Trophoblast cell (in vitro differentiated cells and primary cell): ENCODE measurements at regions not wholly inside any gene's neighbourhood (a gene's known extent, or its start where the extent isn't known, plus 50 kb on each side); places are given as distances from the start of the nearest gene placed in this dataset.

Experiments used
- DNase-seq, 2 donors: peaks; one replicate each; pipeline ENCODE4 v3.0.0-alpha.2; 2016
- H2AFZ ChIP-seq: 2 replicates; pipeline ENCODE4 v1.6.1; 2013; ENCODE audit warnings: low read length, moderate library complexity, mild to moderate bottlenecking; ENCODE audit not compliant: insufficient read depth, poor library complexity
- H2AK5ac ChIP-seq: 2 replicates; pipeline ENCODE4 v1.6.1; 2013; ENCODE audit warnings: mild to moderate bottlenecking, low read length
- H2BK120ac ChIP-seq: 2 replicates; pipeline ENCODE4 v1.6.1; 2013; ENCODE audit warnings: low read length, mild to moderate bottlenecking, moderate library complexity; ENCODE audit not compliant: insufficient read depth, poor library complexity
- H2BK12ac ChIP-seq: 2 replicates; pipeline ENCODE4 v1.6.1; 2013; ENCODE audit warnings: mild to moderate bottlenecking, low read length, moderate library complexity
- H2BK5ac ChIP-seq: 2 replicates; pipeline ENCODE4 v1.6.1; 2013; ENCODE audit warnings: low read length, low read depth, moderate library complexity, mild to moderate bottlenecking; ENCODE audit not compliant: poor library complexity
- H3K14ac ChIP-seq: 2 replicates; pipeline ENCODE4 v1.6.1; 2013; ENCODE audit warnings: mild to moderate bottlenecking, low read length
- H3K18ac ChIP-seq: 2 replicates; pipeline ENCODE4 v1.6.1; 2013; ENCODE audit warnings: mild to moderate bottlenecking, low read length
- H3K23ac ChIP-seq: 2 replicates; pipeline ENCODE4 v1.6.1; 2013; ENCODE audit warnings: low read length
- H3K27ac ChIP-seq: 2 replicates; pipeline ENCODE4 v1.5.1; 2013; ENCODE audit warnings: low read depth, mild to moderate bottlenecking, inconsistent platforms, low read length, moderate library complexity
- H3K27me3 ChIP-seq: 2 replicates; pipeline ENCODE4 v1.6.1; 2013; ENCODE audit warnings: inconsistent platforms, mild to moderate bottlenecking, low read length, moderate library complexity; ENCODE audit not compliant: insufficient read depth
- H3K36me3 ChIP-seq, 2 experiments: 1 replicate in 1 of 2; 2 replicates in 1 of 2; pipeline ENCODE4 v1.6.1; 2013; ENCODE audit warnings: low read length in 2 of 2, mild to moderate bottlenecking in 2 of 2, moderate library complexity in 1 of 2; ENCODE audit not compliant: insufficient read depth in 2 of 2, control insufficient read depth in 1 of 2
- H3K4ac ChIP-seq: 2 replicates; pipeline ENCODE4 v1.6.1; 2013; ENCODE audit warnings: low read depth, mild to moderate bottlenecking, low read length, moderate library complexity
- H3K4me1 ChIP-seq, 2 experiments: 1 replicate in 1 of 2; 2 replicates in 1 of 2; pipeline ENCODE4 v1.6.1; 2013; ENCODE audit warnings: low read length in 2 of 2, mild to moderate bottlenecking in 2 of 2, moderate library complexity in 1 of 2; ENCODE audit not compliant: insufficient read depth in 2 of 2, control insufficient read depth in 1 of 2
- H3K4me2 ChIP-seq: 2 replicates; pipeline ENCODE4 v1.6.1; 2013; ENCODE audit warnings: inconsistent platforms, mild to moderate bottlenecking, low read length, moderate library complexity
- H3K4me3 ChIP-seq: 2 replicates; pipeline ENCODE4 v1.5.1; 2013; ENCODE audit warnings: mild to moderate bottlenecking, low read depth, low read length, inconsistent platforms
- H3K79me1 ChIP-seq: one replicate; pipeline ENCODE4 v1.6.1; 2013; ENCODE audit warnings: low read length
- H3K79me2 ChIP-seq: 2 replicates; pipeline ENCODE4 v1.6.1; 2013; ENCODE audit warnings: low read length, mild to moderate bottlenecking; ENCODE audit not compliant: control insufficient read depth, insufficient read depth, poor library complexity
- H3K9ac ChIP-seq: 2 replicates; pipeline ENCODE4 v1.6.1; 2013; ENCODE audit warnings: mild to moderate bottlenecking, low read length
- H3K9me3 ChIP-seq: 2 replicates; pipeline ENCODE4 v1.6.1; 2013; ENCODE audit warnings: low read depth, mild to moderate bottlenecking, control low read depth, inconsistent platforms, low read length; ENCODE audit not compliant: insufficient read depth
- H4K12ac ChIP-seq: 2 replicates; pipeline ENCODE4 v1.6.1; 2013; ENCODE audit warnings: low read depth, mild to moderate bottlenecking, low read length, moderate library complexity
- H4K8ac ChIP-seq: 2 replicates; pipeline ENCODE4 v1.6.1; 2013; ENCODE audit warnings: low read depth, mild to moderate bottlenecking, low read length, moderate library complexity
- H4K91ac ChIP-seq: one replicate; pipeline ENCODE4 v1.6.1; 2013; ENCODE audit warnings: low read depth, mild to moderate bottlenecking, low read length, moderate library complexity
- WGBS: extraction: QIAGEN DNeasy Blood & Tissue Kit; methylation state at CpG from one replicate; pipeline ENCODE4 v1.1.7; 2013; ENCODE audit warnings: missing lambda C conversion rate; ENCODE audit not compliant: insufficient read length, insufficient coverage; ENCODE audit errors: extremely low coverage; 5-methylcytosine and 5-hydroxymethylcytosine counted together

DNA sequence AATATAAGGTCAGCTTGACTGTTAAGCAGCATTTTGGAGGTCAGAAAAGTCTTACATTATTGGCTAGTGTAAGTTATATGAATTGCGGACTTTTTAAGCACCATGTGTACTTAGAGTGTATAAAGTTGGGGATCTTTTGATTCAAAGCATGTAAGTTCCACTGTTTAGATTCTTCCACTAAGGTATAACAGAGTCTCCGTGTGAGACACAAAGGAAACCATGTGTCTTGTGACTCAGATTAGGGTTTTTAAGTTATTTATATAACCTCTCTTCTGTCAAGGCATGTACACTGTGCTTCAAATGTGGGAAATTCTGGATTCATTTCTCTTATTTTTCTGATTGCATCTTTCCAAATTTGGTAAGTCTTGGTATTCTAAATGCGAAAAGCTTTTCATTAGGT lies 143.5 kb upstream of the SOX2 start:
- Histone ChIP-seq H3K18ac (no peak overlapping the region), H2AFZ (no peak overlapping the region), H2BK120ac (no peak overlapping the region), H4K91ac (no peak overlapping the region), H4K8ac (no peak overlapping the region), H2AK5ac (no peak overlapping the region), H3K9ac (no peak overlapping the region), H3K4me2 (no peak overlapping the region), H3K14ac (no peak overlapping the region), H3K79me1 (no peaks in the 10 kb centered on the region), H3K27ac (no peak overlapping the region), H3K4me3 (no peak overlapping the region), H4K12ac (no peak overlapping the region), H2BK5ac (no peak overlapping the region), H3K23ac (no peak overlapping the region), H3K4me1 (no peaks in the 10 kb centered on the region), H3K27me3 (no peaks in the 10 kb centered on the region), H3K4ac (no peak overlapping the region), H3K9me3 (no peaks in the 10 kb centered on the region), H2BK12ac (no peak overlapping the region), H3K36me3 (no peaks in the 10 kb centered on the region), H3K79me2 (no peaks in the 10 kb centered on the region)
- no CpG with 5 or more reads among the region's 3 CpGs for WGBS
- DNase-seq = no peak

DNA sequence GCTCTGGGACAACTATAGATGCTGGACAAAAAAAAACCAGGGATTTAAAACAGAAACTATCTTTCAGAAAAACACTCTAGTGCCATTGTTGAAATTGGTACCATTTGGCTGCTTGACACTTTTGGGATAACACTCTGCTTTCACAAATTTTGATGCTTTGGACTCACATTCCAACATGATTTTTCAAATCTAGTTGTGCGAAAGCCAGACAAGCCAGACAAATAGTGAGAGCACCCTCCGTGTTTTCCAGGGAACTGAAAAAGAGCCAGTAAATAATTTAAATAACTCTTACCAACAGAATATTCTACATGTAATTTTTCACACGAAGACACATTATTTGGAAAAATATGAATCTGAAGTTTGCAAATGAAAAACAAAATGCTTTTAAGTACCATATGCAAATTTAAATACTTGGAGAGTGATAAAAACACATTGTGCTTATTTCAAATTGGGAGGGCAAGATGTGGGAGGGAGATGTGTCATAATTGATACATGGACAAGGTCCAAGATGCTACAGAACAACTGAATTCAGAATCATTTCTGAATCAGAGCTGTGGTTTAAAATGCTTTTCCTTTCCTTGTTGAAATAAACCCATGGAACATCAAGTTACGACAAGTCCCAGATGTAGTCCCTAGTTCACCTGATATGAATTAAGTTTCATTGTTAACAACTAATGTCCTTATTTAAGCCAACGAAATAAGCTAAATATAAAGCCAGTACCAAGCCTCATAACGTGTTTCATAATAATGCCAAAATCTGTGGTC lies 144.2 kb upstream of the SOX2 start:
- Histone ChIP-seq H4K91ac (no peak overlapping the region), H3K4me2 (no peak overlapping the region), H3K23ac (no peak overlapping the region), H3K9ac (no peak overlapping the region), H3K27me3 (no peaks in the 10 kb centered on the region), H3K36me3 (no peaks in the 10 kb centered on the region), H2AFZ (no peak overlapping the region), H3K4me3 (no peak overlapping the region), H2BK5ac (no peak overlapping the region), H3K14ac (no peak overlapping the region), H3K79me1 (no peaks in the 10 kb centered on the region), H3K4me1 (no peaks in the 10 kb centered on the region), H3K4ac (no peak overlapping the region), H3K79me2 (no peaks in the 10 kb centered on the region), H2AK5ac (no peak overlapping the region), H3K18ac (no peak overlapping the region), H3K9me3 (no peaks in the 10 kb centered on the region), H2BK12ac (no peak overlapping the region), H2BK120ac (no peak overlapping the region), H4K12ac (no peak overlapping the region), H4K8ac (no peak overlapping the region), H3K27ac (no peak overlapping the region)
- WGBS = no CpG with 5 or more reads among the region's 6 CpGs
- DNase-seq = no peak

DNA sequence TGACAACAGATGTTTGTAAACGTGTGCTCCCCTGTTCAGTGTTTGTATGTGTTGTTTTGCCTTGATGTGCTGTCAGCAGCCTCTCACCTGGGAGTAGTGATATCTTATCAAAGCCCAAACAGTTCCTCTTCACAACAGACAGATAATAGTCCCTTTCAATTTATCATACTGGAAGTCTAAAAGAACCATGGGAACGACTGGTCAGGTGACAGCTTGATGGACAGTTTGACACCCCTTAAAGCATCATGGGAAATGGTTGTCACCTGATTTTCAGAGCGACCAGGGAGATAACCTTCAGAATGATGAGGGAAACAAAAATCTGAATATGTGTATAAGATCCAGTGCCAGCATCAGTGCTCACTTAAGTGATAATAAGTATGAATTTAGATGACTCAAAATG lies 146.3 kb upstream of the SOX2 start:
- Histone ChIP-seq H2AFZ (no peak overlapping the region), H4K12ac (no peak overlapping the region)

DNA sequence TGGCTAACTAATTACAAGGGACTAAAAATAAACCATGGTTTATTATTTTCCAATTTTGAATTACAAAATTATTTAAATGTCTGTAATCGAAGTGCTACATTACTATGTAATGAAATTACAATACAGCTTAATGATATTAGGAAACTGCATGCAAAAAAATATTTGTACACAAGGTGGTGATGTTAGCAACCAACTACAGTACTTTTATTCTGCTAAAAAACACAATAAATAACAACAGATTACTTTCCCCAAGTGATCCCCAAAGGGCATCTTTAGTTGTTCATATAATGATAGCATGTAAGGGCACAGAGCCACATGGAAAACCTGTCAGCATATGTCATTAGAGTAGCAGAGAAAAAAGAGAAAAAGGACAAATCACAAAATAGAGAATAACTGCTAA lies 147.5 kb upstream of the SOX2 start:
- Histone ChIP-seq H4K8ac (no peak overlapping the region), H3K23ac (no peak overlapping the region), H3K36me3 (no peaks in the 10 kb centered on the region), H3K9me3 (no peaks in the 10 kb centered on the region), H3K79me1 (no peaks in the 10 kb centered on the region), H3K79me2 (no peaks in the 10 kb centered on the region), H2BK5ac (no peak overlapping the region), H2AFZ (no peak overlapping the region), H3K4me3 (no peak overlapping the region), H3K27me3 (no peaks in the 10 kb centered on the region), H4K12ac (no peak overlapping the region), H4K91ac (no peak overlapping the region), H3K27ac (no peak overlapping the region), H3K14ac (no peak overlapping the region), H3K9ac (no peak overlapping the region), H3K4me1 (no peaks in the 10 kb centered on the region), H3K18ac (no peak overlapping the region), H2BK120ac (no peak overlapping the region), H2AK5ac (no peak overlapping the region), H2BK12ac (no peak overlapping the region), H3K4me2 (no peak overlapping the region), H3K4ac (no peak overlapping the region)
- DNase-seq = no peak
- WGBS = no CpG with 5 or more reads among the region's 1 CpG

More for the DNA sequence above, 146.3 kb upstream of the SOX2 start:
- no peak overlapping the region for H2BK12ac ChIP-seq
- H3K79me1 ChIP-seq = no peaks in the 10 kb centered on the region
- H3K4me1 ChIP-seq = no peaks in the 10 kb centered on the region
- H3K36me3 ChIP-seq = no peaks in the 10 kb centered on the region
- no peak overlapping the region for H3K27ac ChIP-seq
- no CpG with 5 or more reads among the region's 3 CpGs for WGBS
- no peak overlapping the region for H2AK5ac ChIP-seq
- no peak overlapping the region for H3K4me3 ChIP-seq
- no peak overlapping the region for H2BK120ac ChIP-seq
- no peak overlapping the region for H3K9ac ChIP-seq
- no peak overlapping the region for H2BK5ac ChIP-seq
- no peak overlapping the region for H3K18ac ChIP-seq
- H3K14ac ChIP-seq = no peak overlapping the region
- H3K9me3 ChIP-seq = no peaks in the 10 kb centered on the region
- no peak for DNase-seq
- no peaks in the 10 kb centered on the region for H3K27me3 ChIP-seq
- H4K8ac ChIP-seq = no peak overlapping the region
- no peak overlapping the region for H4K91ac ChIP-seq
- no peak overlapping the region for H3K23ac ChIP-seq
- no peak overlapping the region for H3K4me2 ChIP-seq
- no peak overlapping the region for H3K4ac ChIP-seq
- no peaks in the 10 kb centered on the region for H3K79me2 ChIP-seq
